Superior temporal gyrus (tissue), 1 donor: ENCODE measurements at regions not wholly inside any gene's neighbourhood (a gene's known extent, or its start where the extent isn't known, plus 50 kb on each side); places are given as distances from the start of the nearest gene placed in this dataset.

Source experiments
- DNase-seq: peaks from one replicate; pipeline ENCODE4 v3.0.0-alpha.2; 2016; ENCODE audit errors: extremely low spot score

- DNase-seq = no peak
These were observed 552.1 kb downstream of the PKHD1 start for GRCh38 chr6:51535327-51535726.

GRCh38 chr6:51536728-51537127, 550.7 kb downstream of the PKHD1 start:
- no peak for DNase-seq

GRCh38 chr6:51541847-51542246, 545.6 kb downstream of the PKHD1 start:
- DNase-seq = peak; percentile 45

GRCh38 chr6:51542475-51542874, 544.9 kb downstream of the PKHD1 start:
- DNase-seq = no peak

GRCh38 chr6:51550243-51550642, 537.2 kb downstream of the PKHD1 start:
- DNase-seq = no peak

- no peak for DNase-seq
These were observed 535.0 kb downstream of the PKHD1 start for GRCh38 chr6:51552435-51552834.

GRCh38 chr6:51553246-51554015, 534.0 kb downstream of the PKHD1 start:
- DNase-seq = no peak

- DNase-seq = no peak
These were observed 533.4 kb downstream of the PKHD1 start for GRCh38 chr6:51554029-51554428.

- DNase-seq = no peak
These were observed 528.4 kb downstream of the PKHD1 start for GRCh38 chr6:51559059-51559458.

GRCh38 chr6:51562198-51562597, 525.2 kb downstream of the PKHD1 start:
- no peak for DNase-seq
